Neural progenitor cell (in vitro differentiated cells): ENCODE measurements at regions not wholly inside any gene's neighbourhood (a gene's known extent, or its start where the extent isn't known, plus 50 kb on each side); places are given as distances from the start of the nearest gene placed in this dataset.
A peak's percentile ranks its signal among the peaks of the same experiment; 100 is the strongest.
"Not testable (repeated sequence)": the region's sequence is repeated elsewhere in the genome, so short reads cannot be mapped to it uniquely, and the experiment has no call there.

ENCODE experiments used
- DNase-seq: peaks from one replicate; pipeline ENCODE4 v3.0.0-alpha.2; 2016; ENCODE audit warnings: low spot score
- H2AFZ ChIP-seq: fragments of 200-600 bp; sonication (generic); replicated peaks from 2 replicates; pipeline ENCODE4 v1.6.1; 2016; ENCODE audit warnings: antibody characterized with exemption
- H3F3A ChIP-seq: fragments of 200-600 bp; sonication (generic); 2 replicates; pipeline ENCODE4 v1.6.1; 2016; ENCODE audit warnings: antibody characterized with exemption, low read depth
- H3K27ac ChIP-seq: fragments of 200-600 bp; sonication (generic); 2 replicates; pipeline ENCODE4 v1.5.1; 2016; ENCODE audit warnings: mild to moderate bottlenecking
- H3K27me3 ChIP-seq: fragments of 200-600 bp; sonication (generic); 2 replicates; pipeline ENCODE4 v1.6.1; 2016; ENCODE audit warnings: mild to moderate bottlenecking, moderate library complexity
- H3K36me3 ChIP-seq: fragments of 200-600 bp; sonication (generic); 2 replicates; pipeline ENCODE4 v1.5.1; 2016
- H3K4me1 ChIP-seq: fragments of 200-600 bp; sonication (generic); 2 replicates; pipeline ENCODE4 v1.6.1; 2016; ENCODE audit warnings: mixed run types
- H3K4me2 ChIP-seq: fragments of 200-600 bp; sonication (generic); 2 replicates; pipeline ENCODE4 v1.6.1; 2016
- H3K4me3 ChIP-seq: fragments of 200-600 bp; sonication (generic); 2 replicates; pipeline ENCODE4 v1.5.1; 2016
- H3K79me2 ChIP-seq: fragments of 200-600 bp; sonication (generic); 2 replicates; pipeline ENCODE4 v1.6.1; 2016; ENCODE audit warnings: low read depth
- H3K9ac ChIP-seq: fragments of 200-600 bp; sonication (generic); 2 replicates; pipeline ENCODE4 v1.6.1; 2016
- H3K9me3 ChIP-seq: fragments of 200-600 bp; sonication (generic); 2 replicates; pipeline ENCODE4 v1.5.1; 2016; ENCODE audit warnings: low read depth
- H4K20me1 ChIP-seq: fragments of 200-600 bp; sonication (generic); 2 replicates; pipeline ENCODE4 v1.6.1; 2016; ENCODE audit warnings: low read depth
- H3K27ac Mint-ChIP-seq: 3 replicates; pipeline ENCODE4 v1.8.0; 2021; ENCODE audit warnings: mixed read lengths
- H3K27me3 Mint-ChIP-seq: 2 replicates; pipeline ENCODE4 v1.8.0; 2022; ENCODE audit warnings: low read depth, mild to moderate bottlenecking, inconsistent platforms, moderate library complexity, mixed read lengths; ENCODE audit not compliant: insufficient read depth
- H3K36me3 Mint-ChIP-seq: 3 replicates; pipeline ENCODE4 v1.8.0; 2021; ENCODE audit warnings: mixed read lengths
- H3K4me1 Mint-ChIP-seq: 3 replicates; pipeline ENCODE4 v1.8.0; 2021; ENCODE audit warnings: mixed read lengths
- H3K4me3 Mint-ChIP-seq: 3 replicates; pipeline ENCODE4 v1.8.0; 2021; ENCODE audit warnings: mild to moderate bottlenecking, moderate library complexity, mixed read lengths
- H3K9me3 Mint-ChIP-seq: 3 replicates; pipeline ENCODE4 v1.8.0; 2020; ENCODE audit warnings: mixed read lengths
- EZH2 ChIP-seq: fragments of 200-600 bp; sonication (generic); IDR thresholded peaks from 2 replicates; pipeline ENCODE4 v1.6.1; 2017; ENCODE audit warnings: antibody characterized with exemption, mild to moderate bottlenecking, moderate library complexity
- EZH2phosphoT487 ChIP-seq: fragments of 200-600 bp; sonication (generic); IDR thresholded peaks from 2 replicates; pipeline ENCODE4 v1.6.1; 2017; ENCODE audit warnings: antibody characterized with exemption
- TF ChIP-seq, protein P1 (sequence below): fragments of 200-600 bp; sonication (generic); IDR thresholded peaks from 2 replicates; pipeline ENCODE4 v1.5.1; 2017; ENCODE audit warnings: antibody characterized with exemption, mild to moderate bottlenecking

DNA sequence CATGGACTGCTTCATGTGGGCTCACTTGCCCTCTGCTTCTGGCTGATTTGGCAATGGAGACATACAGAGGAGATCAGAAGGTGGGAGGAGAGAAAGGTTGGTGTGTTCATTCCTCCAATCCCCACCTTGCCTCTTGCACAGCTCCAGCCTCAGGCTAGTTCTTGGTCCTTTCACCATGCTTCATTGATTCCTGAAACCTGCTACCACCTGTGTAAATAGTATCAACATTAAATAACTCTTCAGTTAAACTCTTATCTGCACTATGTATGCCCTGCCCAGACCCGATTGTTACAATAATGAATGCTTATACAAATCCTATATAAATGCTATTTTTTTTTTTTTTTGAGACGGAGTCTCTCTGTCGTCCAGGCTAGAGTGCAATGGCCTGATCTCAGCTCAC, 174.5 kb downstream of the CD83 start:
- Mint-ChIP-seq H3K36me3 (no peaks in the 10 kb centered on the region), H3K27ac (no peak overlapping the region), H3K4me3 (no peak overlapping the region), H3K27me3 (peaks cover 4% of the 10 kb centered on the region), H3K9me3 (no peaks in the 10 kb centered on the region), H3K4me1 (peaks cover 20% of the 10 kb centered on the region)
- Histone ChIP-seq H4K20me1 (no peaks in the 10 kb centered on the region), H3K4me3 (no peak overlapping the region), H2AFZ (no peak overlapping the region), H3K27ac (no peak overlapping the region), H3K79me2 (no peaks in the 10 kb centered on the region), H3K4me2 (no peak overlapping the region), H3K9me3 (no peaks in the 10 kb centered on the region), H3K27me3 (no peaks in the 10 kb centered on the region), H3K4me1 (no peaks in the 10 kb centered on the region), H3F3A (peaks cover 3% of the 10 kb centered on the region), H3K9ac (no peak overlapping the region), H3K36me3 (no peaks in the 10 kb centered on the region)
- DNase-seq = no peak
- no peak for TF ChIP-seq EZH2
- TF ChIP-seq EZH2phosphoT487 = no peak
- TF ChIP-seq, protein P1, sequence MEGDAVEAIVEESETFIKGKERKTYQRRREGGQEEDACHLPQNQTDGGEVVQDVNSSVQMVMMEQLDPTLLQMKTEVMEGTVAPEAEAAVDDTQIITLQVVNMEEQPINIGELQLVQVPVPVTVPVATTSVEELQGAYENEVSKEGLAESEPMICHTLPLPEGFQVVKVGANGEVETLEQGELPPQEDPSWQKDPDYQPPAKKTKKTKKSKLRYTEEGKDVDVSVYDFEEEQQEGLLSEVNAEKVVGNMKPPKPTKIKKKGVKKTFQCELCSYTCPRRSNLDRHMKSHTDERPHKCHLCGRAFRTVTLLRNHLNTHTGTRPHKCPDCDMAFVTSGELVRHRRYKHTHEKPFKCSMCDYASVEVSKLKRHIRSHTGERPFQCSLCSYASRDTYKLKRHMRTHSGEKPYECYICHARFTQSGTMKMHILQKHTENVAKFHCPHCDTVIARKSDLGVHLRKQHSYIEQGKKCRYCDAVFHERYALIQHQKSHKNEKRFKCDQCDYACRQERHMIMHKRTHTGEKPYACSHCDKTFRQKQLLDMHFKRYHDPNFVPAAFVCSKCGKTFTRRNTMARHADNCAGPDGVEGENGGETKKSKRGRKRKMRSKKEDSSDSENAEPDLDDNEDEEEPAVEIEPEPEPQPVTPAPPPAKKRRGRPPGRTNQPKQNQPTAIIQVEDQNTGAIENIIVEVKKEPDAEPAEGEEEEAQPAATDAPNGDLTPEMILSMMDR = no peak

DNA sequence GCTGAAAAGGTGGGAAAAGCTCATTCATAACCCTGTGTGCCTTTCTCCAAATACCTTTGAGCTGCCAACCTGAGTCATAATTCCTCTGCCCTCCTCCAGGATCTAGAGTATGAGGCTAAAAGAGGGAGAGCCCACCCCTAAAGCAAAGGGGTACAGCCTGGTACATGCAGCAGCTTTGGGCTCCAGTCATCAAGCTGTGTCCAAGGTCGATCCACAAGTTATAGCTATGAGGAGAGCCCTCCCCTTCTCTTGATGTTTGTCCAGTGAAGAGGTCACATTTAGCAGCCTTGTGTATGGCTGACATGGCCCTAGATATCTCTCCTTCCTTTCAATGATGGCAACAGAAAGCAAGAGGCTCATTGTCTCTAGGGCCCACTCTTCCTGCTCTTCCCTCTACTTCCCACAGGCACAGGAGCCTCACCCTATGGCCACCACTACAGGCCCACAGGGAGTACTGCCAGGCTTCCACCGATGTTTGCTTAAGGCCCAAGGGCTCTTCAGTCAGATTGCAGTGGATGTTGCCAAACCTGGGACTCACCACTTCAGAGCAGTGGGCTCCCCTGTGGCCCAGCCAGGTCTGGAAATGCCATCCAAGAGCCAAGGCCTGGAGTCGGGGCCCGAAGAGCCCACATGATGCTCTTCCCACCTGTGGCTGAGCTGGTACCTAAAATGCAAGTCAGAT, 176.8 kb downstream of the CD83 start:
- H4K20me1 ChIP-seq = no peaks in the 10 kb centered on the region
- no peak overlapping the region for H3K9ac ChIP-seq
- H3K27ac ChIP-seq = no peak overlapping the region
- no peaks in the 10 kb centered on the region for H3K36me3 ChIP-seq
- H3K4me1 ChIP-seq = no peaks in the 10 kb centered on the region
- Mint-ChIP-seq H3K4me1 (peaks cover 22% of the 10 kb centered on the region), H3K9me3 (no peaks in the 10 kb centered on the region), H3K27me3 (peaks cover 4% of the 10 kb centered on the region), H3K4me3 (no peak overlapping the region), H3K27ac (no peak overlapping the region), H3K36me3 (no peaks in the 10 kb centered on the region)
- peaks cover 3% of the 10 kb centered on the region for H3F3A ChIP-seq
- H3K4me3 ChIP-seq = no peak overlapping the region
- H2AFZ ChIP-seq = no peak overlapping the region
- H3K9me3 ChIP-seq = no peaks in the 10 kb centered on the region
- no peaks in the 10 kb centered on the region for H3K79me2 ChIP-seq
- TF ChIP-seq, protein P1 = no peak
- TF ChIP-seq EZH2phosphoT487 = no peak
- no peak for TF ChIP-seq EZH2
- no peak overlapping the region for H3K4me2 ChIP-seq
- H3K27me3 ChIP-seq = peaks cover 4% of the 10 kb centered on the region
- no peak for DNase-seq

DNA sequence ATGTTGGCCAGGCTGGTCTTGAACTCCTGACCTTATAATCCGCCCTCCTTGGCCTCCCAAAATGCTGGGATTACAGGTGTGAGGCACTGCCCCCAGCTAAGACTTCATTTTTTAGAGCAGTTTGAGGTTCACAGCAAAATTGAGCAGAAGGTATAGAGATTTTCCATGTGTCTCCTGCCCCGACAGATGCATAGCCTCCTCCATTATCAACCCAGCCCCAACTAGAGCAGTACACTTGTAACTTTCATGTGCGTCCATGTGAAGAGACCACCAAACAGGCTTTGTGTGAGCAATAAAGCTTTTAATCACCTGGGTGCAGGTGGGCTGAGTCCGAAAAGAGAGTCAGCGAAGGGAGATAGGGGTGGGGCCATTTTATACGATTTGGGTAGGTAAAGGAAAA, 179.1 kb downstream of the CD83 start:
- H3K4me1 ChIP-seq, H2AFZ ChIP-seq, H3K4me3 ChIP-seq, H3K9me3 Mint-ChIP-seq, H3K27me3 Mint-ChIP-seq, H3K27ac Mint-ChIP-seq, H4K20me1 ChIP-seq, H3K36me3 ChIP-seq, DNase-seq, H3K79me2 ChIP-seq, H3K9ac ChIP-seq, H3K4me2 ChIP-seq, H3K27ac ChIP-seq, H3K4me3 Mint-ChIP-seq, H3F3A ChIP-seq, H3K9me3 ChIP-seq, H3K36me3 Mint-ChIP-seq: not testable (repeated sequence)
- H3K27me3 ChIP-seq = peaks cover 16% of the 10 kb centered on the region
- H3K4me1 Mint-ChIP-seq = peaks cover 20% of the 10 kb centered on the region

DNA sequence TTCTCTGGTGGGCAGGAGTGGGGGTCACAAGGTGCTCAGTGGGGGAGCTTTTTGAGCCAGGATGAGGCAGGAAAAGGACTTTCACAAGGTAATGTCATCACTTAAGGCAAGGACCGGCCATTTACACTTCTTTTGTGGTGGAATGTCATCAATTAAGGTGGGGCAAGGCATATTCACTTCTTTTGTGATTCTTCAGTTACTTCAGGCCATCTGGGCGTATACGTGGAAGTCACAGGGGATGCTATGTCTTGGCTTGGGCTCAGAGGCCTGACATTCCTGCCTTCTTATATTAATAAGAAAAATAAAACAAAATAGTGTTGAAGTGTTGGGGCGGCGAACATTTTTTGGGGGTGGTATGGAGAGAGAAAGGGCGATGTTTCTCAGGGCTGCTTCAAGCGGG, 179.5 kb downstream of the CD83 start:
- not testable (repeated sequence) for H3K36me3 Mint-ChIP-seq, H3K27me3 Mint-ChIP-seq, H3K9me3 ChIP-seq, H2AFZ ChIP-seq, H3F3A ChIP-seq, H3K79me2 ChIP-seq, H3K4me1 ChIP-seq, H3K4me3 ChIP-seq, H3K27ac ChIP-seq, H3K27ac Mint-ChIP-seq, H4K20me1 ChIP-seq, H3K4me3 Mint-ChIP-seq, H3K36me3 ChIP-seq, H3K9ac ChIP-seq, DNase-seq, H3K9me3 Mint-ChIP-seq, H3K4me2 ChIP-seq
- H3K4me1 Mint-ChIP-seq = peaks cover 18% of the 10 kb centered on the region
- peaks cover 20% of the 10 kb centered on the region for H3K27me3 ChIP-seq

DNA sequence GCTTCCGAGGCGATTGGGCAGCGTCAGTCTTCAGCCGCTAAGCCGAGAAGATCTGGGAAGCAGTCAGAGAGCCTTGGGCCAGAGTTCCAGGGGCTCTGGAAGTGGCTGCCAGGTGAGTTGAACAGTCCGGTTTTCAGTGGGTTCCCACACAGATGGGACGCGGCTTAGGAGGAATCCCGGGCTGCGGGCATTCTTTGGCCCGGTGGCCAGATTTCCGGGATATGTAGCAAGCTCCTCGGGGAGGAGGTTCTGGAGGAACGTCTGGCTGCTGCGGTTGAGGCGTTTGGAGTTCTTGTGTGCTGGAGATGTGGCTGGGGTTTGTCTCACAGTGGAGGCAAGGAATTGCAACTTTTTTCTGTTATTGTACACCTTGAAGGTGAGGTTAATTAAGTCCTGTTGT, 182.6 kb downstream of the CD83 start:
- Mint-ChIP-seq H3K27ac (peak overlapping the region; percentile 50), H3K4me1 (peaks cover 17% of the 10 kb centered on the region)
- peaks cover 22% of the 10 kb centered on the region for H3K27me3 ChIP-seq
- H3K9me3 Mint-ChIP-seq, H3K4me3 Mint-ChIP-seq, H3K4me1 ChIP-seq, H3K79me2 ChIP-seq, H3K9me3 ChIP-seq, H3F3A ChIP-seq, DNase-seq, H3K27me3 Mint-ChIP-seq, H3K27ac ChIP-seq, H2AFZ ChIP-seq, H3K36me3 Mint-ChIP-seq, H4K20me1 ChIP-seq, H3K4me3 ChIP-seq, H3K9ac ChIP-seq, H3K36me3 ChIP-seq, H3K4me2 ChIP-seq: not testable (repeated sequence)

DNA sequence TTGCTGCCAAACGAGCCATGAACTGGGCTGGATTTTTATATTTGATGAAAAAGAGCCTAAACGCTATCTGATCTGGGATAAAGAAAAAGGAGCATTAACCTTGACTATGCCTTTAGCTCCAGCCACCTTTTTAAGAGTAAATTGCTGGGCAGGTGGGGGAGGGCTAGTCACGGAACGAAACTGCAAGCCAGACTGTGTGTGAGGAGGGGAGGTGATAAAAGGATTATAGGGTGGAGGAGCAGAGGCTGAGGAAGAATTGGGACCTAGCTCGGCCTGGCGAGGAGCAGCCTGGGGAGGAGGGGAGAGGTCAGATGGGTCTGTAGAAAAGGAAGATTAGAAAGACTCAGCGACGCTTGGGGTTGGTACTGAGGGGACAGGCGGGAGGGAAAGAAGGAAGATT, 183.1 kb downstream of the CD83 start:
- H2AFZ ChIP-seq, H3K9me3 Mint-ChIP-seq, H4K20me1 ChIP-seq, H3K27me3 Mint-ChIP-seq, H3K9ac ChIP-seq, H3K79me2 ChIP-seq, H3K27ac Mint-ChIP-seq, H3K27ac ChIP-seq, H3F3A ChIP-seq, H3K36me3 ChIP-seq, H3K4me3 Mint-ChIP-seq, H3K4me1 ChIP-seq, H3K36me3 Mint-ChIP-seq, H3K4me3 ChIP-seq, DNase-seq, H3K9me3 ChIP-seq: not testable (repeated sequence)
- H3K4me2 ChIP-seq = peak overlapping the region; percentile 18
- H3K4me1 Mint-ChIP-seq = peaks cover 17% of the 10 kb centered on the region
- H3K27me3 ChIP-seq = peaks cover 22% of the 10 kb centered on the region
